Tibial artery (tissue), 4 donors: ENCODE measurements at regions not wholly inside any gene's neighbourhood (a gene's known extent, or its start where the extent isn't known, plus 50 kb on each side); places are given as distances from the start of the nearest gene placed in this dataset.

Experiments
- DNase-seq, 2 donors: peaks; one replicate each; pipeline ENCODE4 v3.0.0-alpha.2; 2019
- H3K27ac ChIP-seq, 2 donors: fragments of 200-600 bp; sonication (generic) in 1 of 2; 1 replicate in 1 of 2; 2 replicates in 1 of 2; pipeline ENCODE4 v1.5.1; 2018 to 2019; ENCODE audit warnings: mild to moderate bottlenecking in 1 of 2
- H3K27me3 ChIP-seq, 2 donors: fragments of 200-600 bp; sonication (generic) in 1 of 2; one replicate each; pipeline versions ENCODE4 v1.5.1 to v1.6.0; 2016 to 2019
- H3K36me3 ChIP-seq, 3 donors: fragments of 200-600 bp; sonication (generic) in 2 of 3; one replicate each; pipeline ENCODE4 v1.5.1; 2016 to 2019; ENCODE audit warnings: mild to moderate bottlenecking in 2 of 3
- H3K4me1 ChIP-seq, 4 donors: fragments of 200-600 bp; sonication (generic) in 2 of 4; 1 replicate in 3 of 4; 2 replicates in 1 of 4; pipeline ENCODE4 v1.5.1; 2016 to 2019
- H3K4me3 ChIP-seq, 2 donors: fragments of 200-600 bp; sonication (generic) in 1 of 2; 1 replicate in 1 of 2; 2 replicates in 1 of 2; pipeline ENCODE4 v1.5.1; 2018 to 2019; ENCODE audit warnings: mild to moderate bottlenecking in 2 of 2
- H3K9me3 ChIP-seq, 3 donors: fragments of 200-600 bp; sonication (generic) in 1 of 3; one replicate each; pipeline ENCODE4 v1.5.1; 2016 to 2019
- intact Hi-C: fragments of 100-400 bp; cut with DNase I; formaldehyde crosslinking; loops from one replicate; pipeline ENCODE4 v1.15.0; 2023; ENCODE audit warnings: low total_unique reads
- TF ChIP-seq, protein P1 (sequence below), 2 experiments: fragments of 200-600 bp in 1 of 2; fragments of 450-650 bp in 1 of 2; IDR thresholded peaks; one replicate each; pipeline ENCODE4 v1.5.1; 2017 to 2019; ENCODE audit warnings: antibody characterized with exemption in 2 of 2, mild to moderate bottlenecking in 1 of 2, moderate library complexity in 1 of 2

GRCh38 chr20:39109933-39110818 is 148.0 kb downstream of the DHX35 start:
- intact Hi-C loops: no loop called here
- no peaks in the 10 kb centered on the region for H3K36me3 ChIP-seq
- TF ChIP-seq, protein P1, sequence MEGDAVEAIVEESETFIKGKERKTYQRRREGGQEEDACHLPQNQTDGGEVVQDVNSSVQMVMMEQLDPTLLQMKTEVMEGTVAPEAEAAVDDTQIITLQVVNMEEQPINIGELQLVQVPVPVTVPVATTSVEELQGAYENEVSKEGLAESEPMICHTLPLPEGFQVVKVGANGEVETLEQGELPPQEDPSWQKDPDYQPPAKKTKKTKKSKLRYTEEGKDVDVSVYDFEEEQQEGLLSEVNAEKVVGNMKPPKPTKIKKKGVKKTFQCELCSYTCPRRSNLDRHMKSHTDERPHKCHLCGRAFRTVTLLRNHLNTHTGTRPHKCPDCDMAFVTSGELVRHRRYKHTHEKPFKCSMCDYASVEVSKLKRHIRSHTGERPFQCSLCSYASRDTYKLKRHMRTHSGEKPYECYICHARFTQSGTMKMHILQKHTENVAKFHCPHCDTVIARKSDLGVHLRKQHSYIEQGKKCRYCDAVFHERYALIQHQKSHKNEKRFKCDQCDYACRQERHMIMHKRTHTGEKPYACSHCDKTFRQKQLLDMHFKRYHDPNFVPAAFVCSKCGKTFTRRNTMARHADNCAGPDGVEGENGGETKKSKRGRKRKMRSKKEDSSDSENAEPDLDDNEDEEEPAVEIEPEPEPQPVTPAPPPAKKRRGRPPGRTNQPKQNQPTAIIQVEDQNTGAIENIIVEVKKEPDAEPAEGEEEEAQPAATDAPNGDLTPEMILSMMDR (IDR thresholded peaks at IDR 0.05): no peak
- no peak overlapping the region for H3K4me3 ChIP-seq
- peaks cover 0 to 40% of the 10 kb centered on the region in 2 donors for H3K27me3 ChIP-seq
- H3K27ac ChIP-seq: no peak overlapping the region
- DNase-seq: no peak
- H3K9me3 ChIP-seq: peaks cover 0 to 4% (median 0%) of the 10 kb centered on the region in 3 donors
- H3K4me1 ChIP-seq: no peaks in the 10 kb centered on the region

GRCh38 chr20:39108746-39109145 is 146.6 kb downstream of the DHX35 start:
- Histone ChIP-seq H3K4me1 (no peaks in the 10 kb centered on the region), H3K4me3 (no peak overlapping the region), H3K27ac (no peak overlapping the region), H3K9me3 (peaks cover 0 to 11% (median 0%) of the 10 kb centered on the region in 3 donors), H3K27me3 (peaks cover 0 to 33% of the 10 kb centered on the region in 2 donors), H3K36me3 (no peaks in the 10 kb centered on the region)
- DNase-seq: no peak
- intact Hi-C loops: no loop called here
- TF ChIP-seq, protein P1 (IDR thresholded peaks at IDR 0.05): no peak

DNA sequence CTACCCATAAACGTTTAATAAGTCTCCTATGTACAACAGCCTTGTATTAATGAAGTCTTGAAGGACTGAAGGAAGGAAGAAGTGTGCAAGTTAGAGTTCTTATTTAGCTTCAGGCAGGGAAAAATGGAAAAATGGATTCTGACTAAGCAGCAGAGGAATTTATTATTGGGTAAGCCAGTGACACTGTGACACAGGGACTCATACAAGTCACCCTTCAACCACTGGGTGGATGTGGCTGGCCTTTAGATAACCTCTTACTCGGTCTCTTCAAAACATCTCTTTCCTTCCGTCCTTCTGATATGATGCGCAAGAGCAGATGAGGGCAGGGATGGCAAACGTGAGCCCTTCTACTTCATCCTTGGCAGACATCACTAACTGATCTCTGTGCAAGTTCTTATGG is 145.6 kb downstream of the DHX35 start:
- no peaks in the 10 kb centered on the region for H3K4me1 ChIP-seq
- intact Hi-C loops: loop anchor here (2.0 kb wide), 1 partner anchor 51 kb away; no protein-coding TSS in a partner anchor
- no peak overlapping the region for H3K4me3 ChIP-seq
- peaks cover 0 to 14% (median 0%) of the 10 kb centered on the region in 3 donors for H3K9me3 ChIP-seq
- no peak for DNase-seq
- H3K27me3 ChIP-seq: peaks cover 0 to 33% of the 10 kb centered on the region in 2 donors
- no peaks in the 10 kb centered on the region for H3K36me3 ChIP-seq
- TF ChIP-seq, protein P1 (IDR thresholded peaks at IDR 0.05): no peak
- H3K27ac ChIP-seq: no peak overlapping the region

DNA sequence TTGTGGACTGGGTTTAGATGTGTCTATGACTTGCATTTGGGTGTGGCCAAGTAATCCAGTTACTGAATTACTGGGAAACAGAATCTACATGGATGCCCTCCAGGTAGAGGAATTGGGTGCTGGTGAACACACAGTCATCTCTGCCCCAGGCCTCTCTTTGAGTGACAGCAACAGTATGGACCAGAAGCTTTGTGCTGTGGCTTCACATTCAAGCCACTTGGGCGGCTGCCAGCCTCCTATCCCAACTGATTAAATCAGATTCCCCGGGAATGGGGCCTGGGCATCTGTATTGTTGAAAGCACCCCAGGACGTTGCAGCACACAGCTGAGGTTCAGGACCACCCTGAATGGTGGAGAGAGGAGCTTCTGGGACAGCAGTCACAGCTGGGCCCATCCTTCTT is 144.6 kb downstream of the DHX35 start:
- H3K27ac ChIP-seq: no peak overlapping the region
- TF ChIP-seq, protein P1 (IDR thresholded peaks at IDR 0.05): no peak
- H3K27me3 ChIP-seq: peaks cover 0 to 36% of the 10 kb centered on the region in 2 donors
- peaks cover 0 to 14% (median 0%) of the 10 kb centered on the region in 3 donors for H3K9me3 ChIP-seq
- H3K4me3 ChIP-seq: no peak overlapping the region
- no peaks in the 10 kb centered on the region for H3K4me1 ChIP-seq
- intact Hi-C loops: loop anchor here (2.0 kb wide), 1 partner anchor 52 kb away; no protein-coding TSS in a partner anchor
- DNase-seq: no peak
- no peaks in the 10 kb centered on the region for H3K36me3 ChIP-seq

DNA sequence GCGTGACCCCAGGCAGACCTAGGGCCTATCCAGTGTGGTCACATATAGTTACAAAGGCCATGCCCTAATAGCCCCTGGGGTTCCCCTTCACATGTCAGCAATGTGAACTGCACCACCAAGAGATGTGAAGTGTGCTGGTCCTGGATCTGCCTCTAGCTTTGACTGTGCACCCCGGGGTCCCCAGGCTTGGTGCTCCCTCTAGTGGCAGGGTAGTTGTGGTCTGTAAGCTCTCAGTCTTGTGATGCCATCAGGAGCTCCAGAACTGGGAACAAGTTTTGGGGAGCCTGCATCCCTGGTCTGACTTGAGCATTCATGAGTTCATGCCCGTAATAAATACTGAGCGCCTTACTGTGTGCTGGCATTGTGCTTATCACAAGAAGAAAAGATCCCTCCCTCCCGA is 143.4 kb downstream of the DHX35 start:
- no peak overlapping the region for H3K4me3 ChIP-seq
- no peak for DNase-seq
- no peaks in the 10 kb centered on the region for H3K36me3 ChIP-seq
- TF ChIP-seq, protein P1 (IDR thresholded peaks at IDR 0.05): no peak
- no peak overlapping the region for H3K27ac ChIP-seq
- peaks cover 0 to 14% (median 0%) of the 10 kb centered on the region in 3 donors for H3K9me3 ChIP-seq
- H3K4me1 ChIP-seq: no peaks in the 10 kb centered on the region
- intact Hi-C loops: no loop called here
- peaks cover 0 to 41% of the 10 kb centered on the region in 2 donors for H3K27me3 ChIP-seq
